ENCODE measurements at regions not wholly inside any gene's neighbourhood (a gene's known extent, or its start where the extent isn't known, plus 50 kb on each side); places are given as distances from the start of the nearest gene placed in this dataset.

GRCh38 chr6:50958148-50958697 is 139.6 kb downstream of the TFAP2B start:
- no peak overlapping the region for H3K4me3 ChIP-seq (ENCODE audit: low read depth, low read length)
- TF ChIP-seq CTCF (IDR thresholded peaks at IDR 0.05; ENCODE audit: control insufficient read depth, extremely low read depth, insufficient read depth), result no peak
- DNase-seq (ENCODE audit: low read depth), result no peak

GRCh38 chr6:50959081-50959641 is 140.5 kb downstream of the TFAP2B start:
- H3K4me3 ChIP-seq (ENCODE audit: low read depth, low read length), result no peak overlapping the region
- TF ChIP-seq CTCF (IDR thresholded peaks at IDR 0.05; ENCODE audit: control insufficient read depth, extremely low read depth, insufficient read depth), result no peak
- DNase-seq (ENCODE audit: low read depth), result no peak

- H3K4me3 ChIP-seq (ENCODE audit: low read depth, low read length), result no peak overlapping the region
- TF ChIP-seq CTCF (IDR thresholded peaks at IDR 0.05; ENCODE audit: control insufficient read depth, extremely low read depth, insufficient read depth), result no peak
- DNase-seq (ENCODE audit: low read depth), result no peak
Measured at GRCh38 chr6:50961611-50962010, 142.9 kb downstream of the TFAP2B start.

- DNase-seq (ENCODE audit: low read depth), result no peak
- no peak overlapping the region for H3K4me3 ChIP-seq (ENCODE audit: low read depth, low read length)
- TF ChIP-seq CTCF (IDR thresholded peaks at IDR 0.05; ENCODE audit: control insufficient read depth, extremely low read depth, insufficient read depth), result no peak
Measured at GRCh38 chr6:50962213-50962759, 143.6 kb downstream of the TFAP2B start.

- no peak overlapping the region for H3K4me3 ChIP-seq (ENCODE audit: low read depth, low read length)
- DNase-seq (ENCODE audit: low read depth), result no peak
- TF ChIP-seq CTCF (IDR thresholded peaks at IDR 0.05; ENCODE audit: control insufficient read depth, extremely low read depth, insufficient read depth), result no peak
Measured at GRCh38 chr6:50963952-50964351, 145.3 kb downstream of the TFAP2B start.

- no peak for DNase-seq (ENCODE audit: low read depth)
- H3K4me3 ChIP-seq (ENCODE audit: low read depth, low read length), result no peak overlapping the region
- no peak for TF ChIP-seq CTCF (IDR thresholded peaks at IDR 0.05; ENCODE audit: control insufficient read depth, extremely low read depth, insufficient read depth)
Measured at GRCh38 chr6:50965495-50965894, 146.8 kb downstream of the TFAP2B start.

GRCh38 chr6:50966532-50966931 is 147.9 kb downstream of the TFAP2B start:
- no peak for TF ChIP-seq CTCF (IDR thresholded peaks at IDR 0.05; ENCODE audit: control insufficient read depth, extremely low read depth, insufficient read depth)
- H3K4me3 ChIP-seq (ENCODE audit: low read depth, low read length), result no peak overlapping the region
- peak; percentile 27 for DNase-seq (ENCODE audit: low read depth)
